ENCODE measurements at regions not wholly inside any gene's neighbourhood (a gene's known extent, or its start where the extent isn't known, plus 50 kb on each side); places are given as distances from the start of the nearest gene placed in this dataset.

- TF ChIP-seq CTCF (IDR thresholded peaks at IDR 0.05; ENCODE audit: low read length) (no peak), EZH2phosphoT487 (IDR thresholded peaks at IDR 0.05; ENCODE audit: low read length) (no peak)
These were observed 285.4 kb downstream of the SNX13 start for GRCh38 chr7:17654940-17655339.

Measured in MM.1S (cell line).